Loucy (cell line): ENCODE measurements at regions not wholly inside any gene's neighbourhood (a gene's known extent, or its start where the extent isn't known, plus 50 kb on each side); places are given as distances from the start of the nearest gene placed in this dataset.

Experiments
- H2AFZ ChIP-seq: fragments of 200-600 bp; sonication (generic); 2 replicates; pipeline ENCODE4 v1.6.0; 2016; ENCODE audit warnings: antibody characterized with exemption, mild to moderate bottlenecking, low read length, moderate library complexity
- H3F3A ChIP-seq: fragments of 200-600 bp; 2 replicates; pipeline ENCODE4 v1.6.0; 2016; ENCODE audit warnings: antibody characterized with exemption, low read depth, mild to moderate bottlenecking
- H3K27me3 ChIP-seq: fragments of 200-600 bp; sonication (generic); 2 replicates; pipeline ENCODE4 v1.6.1; 2014; ENCODE audit warnings: low read length, mild to moderate bottlenecking; ENCODE audit not compliant: insufficient read depth, poor library complexity, severe bottlenecking
- H3K36me3 ChIP-seq: fragments of 200-600 bp; sonication (generic); 2 replicates; pipeline ENCODE4 v1.6.1; 2016; ENCODE audit warnings: low read length; ENCODE audit not compliant: insufficient read depth
- H3K4me1 ChIP-seq: fragments of 200-600 bp; sonication (generic); 2 replicates; pipeline ENCODE4 v1.5.1; 2014; ENCODE audit warnings: low read length, mild to moderate bottlenecking; ENCODE audit not compliant: insufficient read depth, poor library complexity, severe bottlenecking
- H3K4me2 ChIP-seq: fragments of 200-600 bp; sonication (generic); 2 replicates; pipeline ENCODE4 v1.6.0; 2014; ENCODE audit warnings: antibody characterized with exemption, low read length, low read depth, mild to moderate bottlenecking; ENCODE audit not compliant: poor library complexity, severe bottlenecking
- H3K4me3 ChIP-seq: fragments of 200-600 bp; sonication (generic); 2 replicates; pipeline ENCODE4 v1.5.1; 2014; ENCODE audit warnings: low read length, mild to moderate bottlenecking, mixed read lengths; ENCODE audit not compliant: poor library complexity, severe bottlenecking
- H3K79me2 ChIP-seq: fragments of 200-600 bp; sonication (generic); 2 replicates; pipeline ENCODE4 v1.6.1; 2014; ENCODE audit warnings: low read length; ENCODE audit not compliant: insufficient read depth
- H3K9ac ChIP-seq: fragments of 200-600 bp; sonication (generic); 2 replicates; pipeline ENCODE4 v1.6.0; 2014; ENCODE audit warnings: mild to moderate bottlenecking, low read depth, low read length, moderate library complexity; ENCODE audit not compliant: poor library complexity, severe bottlenecking
- H3K9me2 ChIP-seq: fragments of 200-600 bp; sonication (generic); replicated peaks from 2 replicates; pipeline ENCODE4 v1.6.1; 2016; ENCODE audit warnings: low read depth, low read length, mixed read lengths
- H3K9me3 ChIP-seq: fragments of 200-600 bp; sonication (generic); 2 replicates; pipeline ENCODE4 v1.6.1; 2014; ENCODE audit warnings: mild to moderate bottlenecking, antibody characterized with exemption, low read length, low read depth; ENCODE audit not compliant: insufficient read depth
- H4K20me1 ChIP-seq: fragments of 200-600 bp; sonication (generic); 2 replicates; pipeline ENCODE4 v1.6.0; 2014; ENCODE audit warnings: antibody characterized with exemption, low read length, mild to moderate bottlenecking; ENCODE audit not compliant: insufficient read depth, poor library complexity, severe bottlenecking
- CTCF ChIP-seq: fragments of 200-600 bp; sonication (generic); conservative IDR thresholded peaks from 2 replicates; pipeline ENCODE4 v1.5.1; 2014; ENCODE audit warnings: mild to moderate bottlenecking, antibody characterized with exemption, low read length
- EZH2phosphoT487 ChIP-seq: fragments of 200-600 bp; IDR thresholded peaks from 2 replicates; pipeline ENCODE4 v1.6.1; 2018; ENCODE audit warnings: antibody characterized with exemption, mild to moderate bottlenecking, moderate library complexity, borderline replicate concordance

- Histone ChIP-seq H3F3A (no peaks in the 10 kb centered on the region), H3K4me1 (no peaks in the 10 kb centered on the region), H3K9me3 (no peaks in the 10 kb centered on the region), H3K9me2 (no peaks in the 10 kb centered on the region), H3K9ac (no peak overlapping the region), H3K4me2 (no peak overlapping the region), H3K27me3 (no peaks in the 10 kb centered on the region), H3K36me3 (no peaks in the 10 kb centered on the region), H3K79me2 (no peaks in the 10 kb centered on the region), H3K4me3 (no peak overlapping the region), H4K20me1 (no peaks in the 10 kb centered on the region), H2AFZ (no peak overlapping the region)
- no peak for TF ChIP-seq EZH2phosphoT487
- TF ChIP-seq CTCF = no peak
Measured at GRCh38 chr6:4518506-4518905, 257.7 kb upstream of the CDYL start.

- H3K36me3 ChIP-seq = no peaks in the 10 kb centered on the region
- no peaks in the 10 kb centered on the region for H3K9me2 ChIP-seq
- H2AFZ ChIP-seq = no peak overlapping the region
- no peaks in the 10 kb centered on the region for H4K20me1 ChIP-seq
- no peak overlapping the region for H3K4me2 ChIP-seq
- TF ChIP-seq CTCF (no peak), EZH2phosphoT487 (no peak)
- H3K4me1 ChIP-seq = no peaks in the 10 kb centered on the region
- no peaks in the 10 kb centered on the region for H3F3A ChIP-seq
- no peak overlapping the region for H3K9ac ChIP-seq
- no peaks in the 10 kb centered on the region for H3K79me2 ChIP-seq
- no peak overlapping the region for H3K4me3 ChIP-seq
- H3K27me3 ChIP-seq = no peaks in the 10 kb centered on the region
- no peaks in the 10 kb centered on the region for H3K9me3 ChIP-seq
Measured at GRCh38 chr6:4516206-4516605, 260.0 kb upstream of the CDYL start.

GRCh38 chr6:4513561-4513960 lies 262.6 kb upstream of the CDYL start:
- H3K27me3 ChIP-seq = no peaks in the 10 kb centered on the region
- H3K9ac ChIP-seq = no peak overlapping the region
- H3K9me3 ChIP-seq = no peaks in the 10 kb centered on the region; the same call in 1 of the 2 replicates
- H2AFZ ChIP-seq = no peak overlapping the region
- H3F3A ChIP-seq = no peaks in the 10 kb centered on the region
- no peaks in the 10 kb centered on the region for H3K9me2 ChIP-seq
- no peak for TF ChIP-seq CTCF
- TF ChIP-seq EZH2phosphoT487 = no peak
- H4K20me1 ChIP-seq = no peaks in the 10 kb centered on the region
- no peaks in the 10 kb centered on the region for H3K4me1 ChIP-seq
- H3K4me2 ChIP-seq = no peak overlapping the region
- H3K79me2 ChIP-seq = no peaks in the 10 kb centered on the region
- no peaks in the 10 kb centered on the region for H3K36me3 ChIP-seq
- no peak overlapping the region for H3K4me3 ChIP-seq
